Activated naive CD4-positive, alpha-beta T cell treated with anti-CD3 and anti-CD28 coated beads, Interleukin-2, amount 50 U/mL, for 72 hours (primary cell): ENCODE measurements at regions not wholly inside any gene's neighbourhood (a gene's known extent, or its start where the extent isn't known, plus 50 kb on each side); places are given as distances from the start of the nearest gene placed in this dataset.

Source experiments
- ATAC-seq, 2 donors: fragments of 150-1000 bp; cut with Tn5 transposase; 2 replicates each; pipeline ENCODE4 v1.10.0; 2021; ENCODE audit warnings: mild to moderate bottlenecking in 2 of 2, moderate library complexity in 2 of 2
- DNase-seq, 2 donors: peaks; one replicate each; pipeline ENCODE4 v3.0.0; 2021 to 2022; ENCODE audit warnings: low spot score in 2 of 2
- H3K27ac Mint-ChIP-seq, 2 donors: one replicate each; pipeline ENCODE4 v1.8.0; 2022; ENCODE audit warnings: mild to moderate bottlenecking in 2 of 2, mixed read lengths in 2 of 2
- H3K36me3 Mint-ChIP-seq, 2 donors: one replicate each; pipeline ENCODE4 v1.8.0; 2022; ENCODE audit warnings: mixed read lengths in 2 of 2
- H3K9me3 Mint-ChIP-seq, 2 donors: one replicate each; pipeline ENCODE4 v1.8.0; 2022; ENCODE audit warnings: mixed read lengths in 2 of 2

DNA sequence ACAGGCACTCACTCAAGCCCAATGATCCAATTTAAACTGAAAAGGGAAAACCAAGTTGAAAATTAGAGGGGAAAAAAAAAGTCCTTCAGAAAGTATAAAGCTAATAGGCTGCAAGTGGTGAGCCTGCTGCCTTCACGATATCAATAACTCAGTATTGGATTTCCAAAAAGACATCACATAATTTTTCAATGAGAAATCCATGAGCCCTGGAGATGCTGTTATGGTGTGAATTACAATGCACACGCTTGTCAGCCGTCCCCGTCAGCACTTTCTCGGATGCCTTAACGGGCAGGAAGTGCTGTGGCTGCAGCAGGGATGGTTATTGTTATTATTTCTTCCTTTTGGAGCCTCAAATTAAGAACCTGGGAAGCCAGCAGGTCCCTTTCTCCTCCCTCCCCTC lies 138.5 kb downstream of the DHX35 start:
- ATAC-seq (no peak), DNase-seq (no peak)
- H3K27ac Mint-ChIP-seq = no peak overlapping the region
- H3K36me3 Mint-ChIP-seq = no peaks in the 10 kb centered on the region
- peaks cover 0 to 4% of the 10 kb centered on the region in 2 donors for H3K9me3 Mint-ChIP-seq

DNA sequence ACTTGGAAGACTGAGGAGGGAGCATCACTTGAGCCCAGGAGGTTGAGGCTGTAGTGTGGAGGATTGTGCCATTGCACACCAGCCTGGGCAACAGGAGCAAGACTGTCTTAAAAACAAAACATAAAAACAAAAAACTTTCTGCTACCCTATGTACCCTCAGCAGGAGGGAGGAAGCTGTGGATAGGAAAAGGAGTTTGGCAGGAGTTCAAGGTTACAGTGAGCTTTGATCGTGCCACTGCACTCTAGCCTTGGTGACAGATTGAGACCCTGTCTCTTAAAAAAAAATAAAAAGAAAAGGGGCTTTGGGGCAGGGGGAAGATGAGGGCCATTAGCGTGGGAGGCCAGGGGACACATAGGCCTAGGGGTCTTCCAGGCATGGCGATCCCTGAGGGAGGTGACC lies 135.7 kb downstream of the DHX35 start:
- Mint-ChIP-seq H3K27ac (no peak overlapping the region), H3K36me3 (no peaks in the 10 kb centered on the region), H3K9me3 (no peaks in the 10 kb centered on the region)
- DNase-seq (no peak), ATAC-seq (no peak)

DNA sequence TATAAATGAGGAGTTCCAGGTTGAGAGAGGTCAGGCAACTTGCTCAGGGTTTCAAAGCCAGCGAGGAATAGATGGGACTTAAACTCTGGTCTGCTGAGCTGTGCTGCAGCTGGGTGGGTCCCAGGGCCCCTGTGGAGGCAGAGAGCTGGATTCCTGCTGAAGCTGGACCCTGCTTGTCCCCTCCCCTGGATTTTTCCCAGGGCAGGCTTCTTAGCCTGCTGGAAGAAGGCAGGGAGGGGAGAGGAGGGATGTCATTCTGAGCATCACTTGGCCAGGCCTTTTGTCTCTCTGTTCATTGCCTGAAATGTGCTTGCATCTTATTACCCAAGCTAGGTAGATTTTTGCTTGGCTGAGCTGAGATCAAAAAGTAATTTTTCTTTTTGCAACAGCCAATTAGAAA lies 133.7 kb downstream of the DHX35 start:
- H3K36me3 Mint-ChIP-seq = no peaks in the 10 kb centered on the region
- no peak for DNase-seq
- no peak for ATAC-seq
- H3K27ac Mint-ChIP-seq = no peak overlapping the region
- H3K9me3 Mint-ChIP-seq = no peaks in the 10 kb centered on the region

DNA sequence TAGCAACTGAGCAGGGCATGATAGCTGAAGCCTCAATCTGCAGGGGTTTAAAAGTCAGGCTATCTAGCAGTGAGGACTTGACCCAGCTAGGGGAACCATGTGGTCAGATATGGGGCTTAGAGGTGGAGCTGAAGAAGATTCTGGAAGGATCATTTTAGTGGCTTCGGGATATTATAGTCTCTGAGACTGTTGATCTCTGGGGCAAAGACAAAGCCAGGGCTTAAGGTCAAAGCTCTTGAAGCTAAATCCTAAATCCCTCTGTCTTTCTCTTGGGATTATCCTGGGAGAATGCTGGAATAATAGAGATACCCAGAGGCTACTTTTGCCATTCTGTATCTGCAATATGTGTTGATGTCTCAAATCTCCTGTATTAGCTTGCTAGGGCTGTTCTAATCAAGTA lies 132.2 kb downstream of the DHX35 start:
- ATAC-seq (no peak), DNase-seq (no peak)
- Mint-ChIP-seq H3K36me3 (no peaks in the 10 kb centered on the region), H3K9me3 (peaks cover 0 to 2% of the 10 kb centered on the region in 2 donors), H3K27ac (no peak overlapping the region)

DNA sequence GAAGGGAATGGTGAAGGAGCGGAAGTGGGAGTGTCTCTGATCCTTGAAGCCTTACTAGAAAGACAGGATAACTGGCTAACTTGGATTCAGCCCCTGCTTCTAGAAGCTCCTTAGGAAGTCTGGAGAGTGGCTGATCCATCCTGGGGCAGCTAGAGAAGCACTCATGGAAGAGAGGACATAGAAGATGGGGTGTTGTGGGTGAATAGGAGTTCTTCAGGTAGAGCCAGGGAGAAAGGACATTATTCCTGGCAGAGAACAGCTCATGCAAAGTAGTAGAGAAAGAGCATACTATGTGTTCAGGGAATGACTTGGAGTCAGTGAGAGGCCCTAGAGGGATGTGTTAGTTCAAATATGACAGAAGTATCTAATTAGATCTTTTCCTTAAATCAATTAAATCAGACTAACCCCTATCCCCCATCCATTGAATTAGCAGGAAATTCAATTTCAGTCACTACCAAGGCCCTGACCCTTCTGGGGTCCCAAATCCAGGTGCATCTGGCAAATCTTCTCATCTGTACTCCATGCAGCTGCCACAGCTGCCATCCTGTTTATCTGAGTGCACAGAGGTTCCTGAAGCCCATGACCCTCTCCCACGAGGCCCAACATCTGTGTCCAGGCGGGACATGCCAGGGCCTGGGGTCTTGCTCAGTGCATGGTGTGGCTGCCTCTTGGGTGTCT lies 130.7 kb downstream of the DHX35 start:
- no peak overlapping the region for H3K27ac Mint-ChIP-seq

DNA sequence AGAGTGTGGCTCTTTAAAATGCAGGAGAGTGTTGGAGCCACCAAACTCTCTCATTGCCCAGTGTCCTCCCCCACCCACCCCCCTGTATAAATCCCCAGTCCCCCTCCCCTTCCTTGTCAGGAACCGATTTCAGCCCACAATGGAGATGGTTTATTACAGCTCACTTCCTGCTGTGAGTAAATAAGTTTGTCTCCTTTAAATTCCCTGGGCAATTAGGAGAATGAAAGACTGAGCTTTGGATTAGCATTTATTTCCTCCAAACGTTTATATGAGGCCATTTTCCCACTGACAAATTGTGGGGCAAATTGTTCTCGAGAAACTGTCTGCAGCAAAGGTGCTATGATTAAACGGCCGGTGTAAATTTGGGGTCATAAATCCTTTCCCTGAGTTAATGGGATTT lies 128.8 kb downstream of the DHX35 start:
- H3K9me3 Mint-ChIP-seq = peaks cover 0 to 4% of the 10 kb centered on the region in 2 donors
- ATAC-seq (no peak), DNase-seq (no peak)
- no peaks in the 10 kb centered on the region for H3K36me3 Mint-ChIP-seq
- no peak overlapping the region for H3K27ac Mint-ChIP-seq

More for the DNA sequence above, 130.7 kb downstream of the DHX35 start:
- no peak for DNase-seq
- Mint-ChIP-seq H3K36me3 (no peaks in the 10 kb centered on the region), H3K9me3 (peaks cover 0 to 4% of the 10 kb centered on the region in 2 donors)
- no peak for ATAC-seq

DNA sequence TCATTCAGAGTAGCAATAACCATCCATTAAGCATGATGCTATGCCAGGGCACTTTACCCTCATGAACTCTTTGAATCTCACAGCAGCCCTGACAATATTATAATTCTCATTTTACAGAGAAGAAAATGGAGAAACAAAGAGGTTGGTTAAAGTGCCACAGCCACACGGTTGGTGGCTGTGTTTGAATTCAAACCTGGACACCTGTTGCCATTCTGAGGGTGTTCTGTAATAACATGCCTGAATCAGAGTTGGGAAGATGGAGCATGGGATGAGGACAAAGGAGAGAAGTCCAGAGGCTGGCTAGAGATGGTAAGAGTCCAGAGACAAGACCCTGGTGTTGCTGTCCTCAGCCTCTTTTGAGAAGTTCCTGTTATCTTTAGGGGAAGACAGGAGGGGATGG lies 127.7 kb downstream of the DHX35 start:
- Mint-ChIP-seq H3K9me3 (peaks cover 0 to 4% of the 10 kb centered on the region in 2 donors), H3K27ac (peak overlapping the region in 1 of 2 donors; percentile 96), H3K36me3 (no peaks in the 10 kb centered on the region)
- DNase-seq (no peak), ATAC-seq (no peak)
